CD4-positive, alpha-beta T cell treated with Interleukin-15 for 4 hours (primary cell): ENCODE measurements at regions not wholly inside any gene's neighbourhood (a gene's known extent, or its start where the extent isn't known, plus 50 kb on each side); places are given as distances from the start of the nearest gene placed in this dataset.

Experiments used
- DNase-seq: peaks from one replicate; pipeline ENCODE4 v3.0.0-alpha.2; 2020; ENCODE audit warnings: low spot score

GRCh38 chr1:213876531-213876930 lies 111.2 kb upstream of the PROX1 start:
- DNase-seq, result no peak

GRCh38 chr1:213883618-213884017 lies 104.2 kb upstream of the PROX1 start:
- no peak for DNase-seq

DNA sequence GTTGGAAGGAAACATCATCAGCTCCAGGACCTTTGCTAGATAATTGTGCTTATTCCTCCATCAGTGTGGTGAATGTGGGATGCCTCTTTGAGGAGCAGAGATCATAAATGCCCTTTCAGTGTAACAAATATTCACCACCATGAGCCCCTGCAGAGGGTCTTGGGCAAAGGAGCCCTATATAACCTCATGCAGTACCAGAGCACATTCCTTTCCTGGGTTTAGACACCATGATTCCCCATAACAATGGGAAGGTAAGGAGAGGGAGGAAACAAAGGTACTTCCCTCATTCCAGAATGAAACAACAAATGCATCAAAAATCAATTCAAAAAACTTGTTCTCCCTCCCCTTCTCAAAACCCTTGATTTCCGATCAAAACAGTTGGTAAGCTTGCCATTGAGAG lies 103.4 kb upstream of the PROX1 start:
- DNase-seq, result no peak

DNA sequence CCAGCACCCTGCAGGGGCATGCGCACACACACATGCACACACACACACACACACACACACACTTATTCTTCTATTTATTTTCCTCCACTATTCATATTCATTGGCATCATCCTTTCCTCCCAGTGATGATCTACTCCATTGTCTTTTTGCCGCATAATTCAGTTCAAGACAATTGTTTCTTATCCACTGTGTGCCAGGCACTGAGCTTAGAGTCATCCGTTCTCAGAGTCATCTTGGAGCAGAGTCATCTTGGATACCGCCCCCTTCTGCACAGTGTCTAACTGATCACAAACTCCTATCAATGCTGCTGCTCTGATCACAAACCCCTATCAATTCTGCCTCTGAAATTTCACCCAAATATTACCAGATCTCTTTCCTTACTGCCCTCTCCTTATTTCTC lies 102.8 kb upstream of the PROX1 start:
- no peak for DNase-seq

DNA sequence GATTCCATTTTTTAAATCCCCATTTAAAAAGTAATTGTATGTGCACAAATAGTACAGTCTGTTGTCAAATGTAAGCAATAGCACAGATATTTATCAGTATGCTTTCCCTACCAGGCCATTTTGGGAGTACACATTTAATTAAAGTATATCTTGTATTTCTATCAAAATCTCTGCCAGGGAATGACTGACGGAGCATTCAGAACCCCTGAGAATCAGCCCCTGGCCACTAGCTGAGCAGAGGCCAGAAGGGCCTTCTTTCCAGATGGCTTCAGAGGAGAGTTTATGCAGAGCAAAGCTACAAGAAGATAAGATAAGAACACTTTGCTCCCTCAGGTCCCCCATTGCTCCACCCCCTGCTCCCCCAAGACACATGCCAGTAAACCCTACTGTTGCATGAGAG lies 99.9 kb upstream of the PROX1 start:
- no peak for DNase-seq

DNA sequence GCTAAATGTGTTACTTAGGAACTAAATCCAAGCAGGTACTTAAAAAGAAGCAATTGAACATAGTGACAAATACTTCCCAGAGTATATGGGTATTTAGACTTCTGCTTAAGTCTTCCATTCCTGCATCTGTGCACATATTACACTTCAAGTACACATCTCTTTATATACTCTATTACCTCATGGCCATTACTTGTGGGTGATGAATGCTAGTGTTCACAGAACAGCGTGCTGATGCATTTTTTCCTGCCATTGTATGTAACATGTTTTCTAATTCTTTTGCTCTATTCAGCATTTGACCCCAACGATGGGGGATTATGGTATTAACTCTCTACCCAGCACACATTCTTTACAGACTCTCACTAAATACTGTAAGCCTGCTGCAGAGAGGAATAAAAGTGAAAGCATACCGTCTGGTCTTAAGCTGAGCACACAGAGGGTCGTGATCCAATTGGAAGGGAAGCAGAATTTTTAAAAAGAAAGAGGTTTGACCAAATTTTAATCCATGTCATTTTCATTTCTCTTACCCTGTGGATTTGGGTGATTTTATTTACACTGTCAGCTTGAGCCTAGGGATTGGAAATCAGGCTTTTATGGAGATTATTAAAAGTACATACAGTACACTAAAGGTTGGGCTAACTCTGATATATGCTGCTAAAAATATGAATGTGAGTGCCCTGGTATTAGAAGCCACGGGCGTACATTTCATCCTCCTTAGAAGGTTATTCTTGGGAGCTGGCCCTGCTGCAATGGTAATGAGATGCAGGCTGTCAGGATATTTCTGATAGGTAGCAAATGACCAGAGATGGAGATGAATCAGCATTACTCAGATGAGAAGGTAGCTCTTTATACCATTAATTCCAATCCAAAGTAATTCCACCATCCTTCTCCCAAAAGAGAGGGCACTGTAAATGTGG lies 95.5 kb upstream of the PROX1 start:
- no peak for DNase-seq

DNA sequence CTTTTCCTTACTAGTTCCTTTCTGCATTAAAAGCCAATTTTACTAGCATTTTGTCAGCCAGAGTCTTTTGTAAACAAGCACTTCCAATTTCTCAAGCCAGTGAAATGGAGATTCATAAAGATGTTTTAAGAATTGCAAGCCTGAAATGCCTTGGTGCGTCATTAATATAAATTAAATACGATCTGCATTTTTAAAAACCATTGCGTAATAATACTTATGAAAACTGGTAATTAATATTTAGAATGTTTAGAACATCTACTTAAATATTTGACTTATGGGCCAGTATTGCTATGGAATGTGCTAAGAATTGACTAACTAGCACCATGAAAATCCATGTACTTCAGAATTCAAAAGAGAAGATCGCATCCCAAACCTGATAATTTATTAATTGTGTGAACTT lies 89.1 kb upstream of the PROX1 start:
- DNase-seq, result no peak

DNA sequence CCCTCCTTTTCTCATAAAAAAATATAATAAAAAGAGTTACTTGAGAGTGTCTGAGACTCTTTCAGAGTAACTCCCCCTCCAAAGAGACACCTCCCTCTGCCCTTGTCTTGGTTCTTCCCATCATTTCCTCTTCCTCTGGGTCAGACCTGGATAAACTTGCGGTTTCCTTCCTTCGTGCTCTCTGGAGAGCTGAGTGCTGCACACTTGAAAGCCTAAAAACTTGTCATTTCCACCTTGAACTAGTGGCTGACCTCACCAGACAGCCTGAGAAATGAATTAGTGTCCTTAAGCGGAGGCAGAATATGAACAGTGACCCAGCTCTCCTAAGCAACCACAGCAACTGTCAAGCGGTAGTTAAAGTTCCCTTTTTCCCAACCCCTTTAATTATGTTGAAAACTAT lies 88.4 kb upstream of the PROX1 start:
- no peak for DNase-seq

GRCh38 chr1:213905344-213905743 lies 82.4 kb upstream of the PROX1 start:
- no peak for DNase-seq

- DNase-seq, result no peak
Measured at GRCh38 chr1:213908521-213908920, 79.3 kb upstream of the PROX1 start.

- DNase-seq, result no peak
Measured at GRCh38 chr1:213914392-213914791, 73.4 kb upstream of the PROX1 start.

DNA sequence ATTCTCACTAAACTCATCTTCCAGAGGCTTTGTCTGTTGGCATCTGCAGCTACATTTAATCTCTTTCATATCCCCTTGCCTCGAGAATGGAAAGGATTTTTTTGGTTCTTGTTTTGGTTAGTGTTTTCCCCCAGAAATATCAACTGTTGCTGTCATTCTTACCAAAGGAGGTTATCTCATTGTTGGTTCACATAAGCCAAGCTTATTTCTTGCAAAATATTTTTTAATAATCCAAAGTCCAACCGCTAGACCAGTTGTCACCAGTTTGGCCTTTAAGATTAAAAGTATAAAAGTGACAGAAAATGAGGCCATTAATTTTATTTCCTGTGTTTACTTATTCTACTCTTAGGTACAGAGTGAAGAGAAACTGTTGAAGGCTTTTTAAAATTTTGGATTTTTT lies 66.5 kb upstream of the PROX1 start:
- no peak for DNase-seq

- no peak for DNase-seq
Measured at GRCh38 chr1:213921712-213922111, 66.1 kb upstream of the PROX1 start.

DNA sequence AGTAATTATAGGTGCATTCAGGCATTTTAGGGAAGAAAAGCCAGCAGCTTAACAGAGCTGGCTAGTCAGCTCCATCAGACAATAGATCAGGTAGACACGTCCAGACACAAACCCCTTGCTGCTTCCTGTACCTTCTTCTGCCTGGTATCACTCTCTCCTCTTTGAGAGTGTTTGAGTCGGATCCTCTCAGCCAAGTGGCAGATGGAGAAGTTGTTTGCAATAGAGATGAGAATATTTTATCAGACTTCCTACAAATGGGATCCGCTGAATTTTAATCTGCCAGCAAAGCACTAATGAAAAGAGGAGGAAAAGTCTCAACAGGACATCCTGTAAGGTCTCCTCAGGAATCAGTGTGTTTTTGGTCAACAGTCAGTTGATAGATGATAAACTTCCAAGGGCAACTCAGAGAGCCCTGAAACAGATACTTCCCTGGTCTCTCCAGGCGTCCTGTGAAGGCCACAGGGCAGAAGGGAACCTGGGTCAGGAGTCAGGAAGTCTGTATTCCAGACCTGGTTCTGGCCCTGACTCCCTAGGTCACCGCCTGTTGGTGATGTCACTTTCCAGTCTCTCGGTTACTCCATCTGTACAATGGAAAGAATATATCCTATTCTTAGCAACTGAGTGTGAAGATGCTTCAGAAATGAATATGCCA lies 62.1 kb upstream of the PROX1 start:
- DNase-seq, result no peak

DNA sequence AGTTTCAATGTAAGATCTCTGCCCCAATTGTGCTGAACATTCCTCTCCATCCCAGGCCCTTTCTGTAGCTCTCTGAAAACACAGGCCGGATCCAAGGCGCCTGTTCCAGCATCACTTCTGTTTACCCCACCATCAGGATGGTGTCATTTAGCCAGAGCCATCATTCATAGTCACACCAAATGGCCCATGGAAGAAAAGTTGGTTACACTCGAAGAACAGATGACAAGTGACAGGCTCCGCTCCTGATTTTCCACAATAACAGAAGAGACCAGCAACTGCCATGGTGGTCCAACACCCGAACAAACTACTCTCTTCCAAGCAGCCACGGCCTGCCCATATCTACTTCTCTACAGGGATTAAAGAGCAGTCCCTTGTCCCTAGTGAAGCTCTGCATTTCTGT lies 59.9 kb upstream of the PROX1 start:
- no peak for DNase-seq

GRCh38 chr1:213929398-213929797 lies 58.4 kb upstream of the PROX1 start:
- DNase-seq, result no peak

DNA sequence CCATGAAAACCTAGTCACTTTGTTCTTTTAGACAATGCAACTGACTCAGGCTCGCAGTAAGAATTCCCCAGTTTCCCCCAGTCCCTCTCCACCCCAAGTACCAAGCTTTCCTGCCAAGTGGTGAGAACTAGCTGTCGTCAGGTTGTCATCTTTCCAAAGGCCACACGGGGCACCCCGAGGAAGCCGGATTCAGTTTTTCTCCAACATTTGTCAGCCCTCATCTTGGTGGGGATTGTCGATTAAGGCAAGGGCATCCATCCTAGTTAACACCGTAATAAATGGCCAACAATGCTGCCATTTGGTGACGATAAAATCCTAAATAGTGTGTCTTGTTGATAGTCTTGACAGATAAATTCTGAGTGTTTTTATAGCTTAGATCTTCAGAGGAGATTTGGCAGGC lies 55.9 kb upstream of the PROX1 start:
- no peak for DNase-seq

DNA sequence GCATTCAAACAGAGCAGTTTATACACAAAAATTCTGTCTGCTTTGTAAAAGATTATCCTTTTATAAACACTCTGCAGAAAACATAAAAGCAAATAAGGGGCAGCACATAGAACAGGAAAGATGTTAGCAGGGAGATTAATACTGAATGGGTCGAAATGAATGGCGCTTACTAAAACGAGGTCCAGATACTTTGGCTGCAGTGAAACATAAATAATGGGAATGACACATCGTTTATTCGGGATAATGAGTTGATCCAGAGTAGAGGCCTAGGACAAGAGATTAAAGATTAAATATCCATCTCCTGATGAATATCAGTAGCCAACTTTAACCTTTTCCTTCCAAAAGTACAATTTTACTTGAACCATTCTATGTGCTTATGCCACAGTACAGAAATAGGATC lies 54.4 kb upstream of the PROX1 start:
- DNase-seq, result no peak

- DNase-seq, result no peak
Measured at GRCh38 chr1:213934649-213935048, 53.1 kb upstream of the PROX1 start.

- DNase-seq, result no peak
Measured at GRCh38 chr1:213936571-213936970, 51.2 kb upstream of the PROX1 start.
